H1 (cell line): ENCODE measurements at regions not wholly inside any gene's neighbourhood (a gene's known extent, or its start where the extent isn't known, plus 50 kb on each side); places are given as distances from the start of the nearest gene placed in this dataset.

Experiments used
- CBX8 ChIP-seq: fragments of 300-800, 300-1000 bp; sonication (generic); IDR thresholded peaks from 2 replicates; pipeline ENCODE4 v1.7.1; 2016; ENCODE audit warnings: low read depth, low read length, borderline replicate concordance
- HDAC6 ChIP-seq: IDR thresholded peaks from one replicate; pipeline ENCODE4 v1.7.1; 2012; ENCODE audit warnings: low read depth, mild to moderate bottlenecking, inconsistent platforms, low read length, moderate library complexity
- JUND ChIP-seq: IDR thresholded peaks from 2 replicates; pipeline ENCODE4 v1.6.1; 2011; ENCODE audit warnings: mild to moderate bottlenecking, improper control_type of control experiment, low read length
- NANOG ChIP-seq: IDR thresholded peaks from 2 replicates; pipeline ENCODE4 v1.6.1; 2011; ENCODE audit warnings: low read length, low read depth, mild to moderate bottlenecking, inconsistent platforms; ENCODE audit not compliant: insufficient read depth, poor library complexity, severe bottlenecking
- RAD21 ChIP-seq, 2 experiments: IDR thresholded peaks in 1 of 2; conservative IDR thresholded peaks in 1 of 2; 2 replicates each; pipeline ENCODE4 v1.6.1; 2011; ENCODE audit warnings: low read depth in 2 of 2, low read length in 2 of 2, improper control_type of control experiment in 1 of 2, inconsistent platforms in 1 of 2, mild to moderate bottlenecking in 1 of 2, moderate library complexity in 1 of 2
- SAP30 ChIP-seq: fragments of 300-600 bp; sonication (generic); IDR thresholded peaks from 2 replicates; pipeline ENCODE4 v1.7.1; 2012; ENCODE audit warnings: low read length, moderate library complexity, mild to moderate bottlenecking, inconsistent platforms; ENCODE audit not compliant: insufficient read depth, insufficient replicate concordance
- TAF1 ChIP-seq: IDR thresholded peaks from 2 replicates; pipeline ENCODE4 v1.6.1; 2011; ENCODE audit warnings: mild to moderate bottlenecking, low read depth, low read length

DNA sequence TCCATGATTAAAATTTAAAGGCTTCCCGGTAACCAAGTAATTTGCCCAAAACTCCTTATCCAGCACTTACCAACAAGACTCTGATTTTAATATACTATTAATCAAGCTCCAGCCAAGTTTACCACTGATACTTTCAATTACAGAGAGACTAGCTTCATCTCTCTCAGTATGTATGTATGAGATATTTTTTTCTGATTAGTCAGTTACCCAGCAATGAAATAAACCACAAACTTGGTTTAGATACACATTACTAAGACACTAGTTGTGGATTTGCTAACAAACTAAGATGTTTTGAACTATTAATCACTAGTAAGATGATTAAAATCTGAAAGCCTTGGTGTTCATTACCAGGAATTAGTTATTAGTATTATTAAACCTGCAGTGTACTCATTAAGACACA is 1272.2 kb upstream of the ACVR2A start (continued):
- TF ChIP-seq NANOG, result no peak
- TF ChIP-seq JUND, result no peak
- no peak for TF ChIP-seq CBX8
- no peak for TF ChIP-seq TAF1
- TF ChIP-seq SAP30, result no peak
- no peak for TF ChIP-seq RAD21 (IDR thresholded peaks at IDR 0.05 in 1 of 2, conservative IDR thresholded peaks at IDR 0.05 in 1 of 2; ENCODE audit: low read depth in 2 of 2, low read length in 2 of 2)
- no peak for TF ChIP-seq HDAC6
- TF ChIP-seq, all 59 proteins: peak for 0
